Uterus (tissue), 2 donors: ENCODE measurements at regions not wholly inside any gene's neighbourhood (a gene's known extent, or its start where the extent isn't known, plus 50 kb on each side); places are given as distances from the start of the nearest gene placed in this dataset.

Experiments
- POLR2A ChIP-seq, 2 donors: fragments of 450-650 bp; IDR thresholded peaks; one replicate each; pipeline ENCODE4 v1.6.1; 2016; ENCODE audit warnings: antibody characterized with exemption in 2 of 2, mild to moderate bottlenecking in 1 of 2, moderate library complexity in 1 of 2
- TF ChIP-seq, protein P1 (sequence below), 4 experiments: fragments of 200-600 bp in 2 of 4; fragments of 450-650 bp in 2 of 4; sonication (generic) in 2 of 4; IDR thresholded peaks; one replicate each; pipeline ENCODE4 v1.5.1; 2016 to 2019; ENCODE audit warnings: antibody characterized with exemption in 4 of 4, mild to moderate bottlenecking in 2 of 4, moderate library complexity in 1 of 4

DNA sequence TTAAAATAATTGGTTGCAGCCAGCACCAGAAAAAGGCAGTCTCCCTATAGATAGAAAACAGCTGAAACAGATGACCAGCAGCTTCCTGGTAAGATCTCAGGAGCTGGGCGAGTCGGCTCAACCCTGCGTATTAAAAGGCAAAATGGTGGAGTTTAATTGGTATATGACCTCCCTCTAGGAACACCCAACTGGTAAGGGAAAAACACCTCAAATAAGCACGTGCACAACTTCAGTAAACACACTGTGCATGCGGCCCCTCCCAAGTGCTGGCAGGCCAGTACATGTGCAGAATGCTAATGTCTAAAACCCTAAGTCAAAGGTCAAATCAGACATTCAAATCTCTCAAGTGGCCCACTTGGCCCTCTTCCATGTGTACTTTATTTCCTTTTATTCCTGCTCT lies 103.2 kb upstream of the PDE5A start:
- TF ChIP-seq, protein P1, sequence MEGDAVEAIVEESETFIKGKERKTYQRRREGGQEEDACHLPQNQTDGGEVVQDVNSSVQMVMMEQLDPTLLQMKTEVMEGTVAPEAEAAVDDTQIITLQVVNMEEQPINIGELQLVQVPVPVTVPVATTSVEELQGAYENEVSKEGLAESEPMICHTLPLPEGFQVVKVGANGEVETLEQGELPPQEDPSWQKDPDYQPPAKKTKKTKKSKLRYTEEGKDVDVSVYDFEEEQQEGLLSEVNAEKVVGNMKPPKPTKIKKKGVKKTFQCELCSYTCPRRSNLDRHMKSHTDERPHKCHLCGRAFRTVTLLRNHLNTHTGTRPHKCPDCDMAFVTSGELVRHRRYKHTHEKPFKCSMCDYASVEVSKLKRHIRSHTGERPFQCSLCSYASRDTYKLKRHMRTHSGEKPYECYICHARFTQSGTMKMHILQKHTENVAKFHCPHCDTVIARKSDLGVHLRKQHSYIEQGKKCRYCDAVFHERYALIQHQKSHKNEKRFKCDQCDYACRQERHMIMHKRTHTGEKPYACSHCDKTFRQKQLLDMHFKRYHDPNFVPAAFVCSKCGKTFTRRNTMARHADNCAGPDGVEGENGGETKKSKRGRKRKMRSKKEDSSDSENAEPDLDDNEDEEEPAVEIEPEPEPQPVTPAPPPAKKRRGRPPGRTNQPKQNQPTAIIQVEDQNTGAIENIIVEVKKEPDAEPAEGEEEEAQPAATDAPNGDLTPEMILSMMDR (IDR thresholded peaks at IDR 0.05), result no peak
- no peak for TF ChIP-seq POLR2A (IDR thresholded peaks at IDR 0.05)
